ENCODE measurements at regions not wholly inside any gene's neighbourhood (a gene's known extent, or its start where the extent isn't known, plus 50 kb on each side); places are given as distances from the start of the nearest gene placed in this dataset.

- H3K4me1 ChIP-seq (ENCODE audit: control insufficient read depth in 1 of 2, insufficient read depth in 2 of 2, low read length in 2 of 2): no peaks in the 10 kb centered on the region
These were observed 316.2 kb downstream of the BRINP1 start for GRCh38 chr9:119053070-119053469.

GRCh38 chr9:119060629-119061385, 308.4 kb downstream of the BRINP1 start:
- Histone ChIP-seq H3K9me3 (ENCODE audit: control insufficient read depth in 1 of 2, low read length in 2 of 2) (no peaks in the 10 kb centered on the region), H3K27ac (ENCODE audit: low read length) (no peak overlapping the region)

More at GRCh38 chr9:119053070-119053469, 316.2 kb downstream of the BRINP1 start:
- no peak overlapping the region for H3K4me3 ChIP-seq (ENCODE audit: low read depth in 1 of 2, low read length in 2 of 2)
- H3K27ac ChIP-seq (ENCODE audit: low read length): no peak overlapping the region
- no peaks in the 10 kb centered on the region for H3K27me3 ChIP-seq (ENCODE audit: low read depth, low read length)
- H3K9me3 ChIP-seq (ENCODE audit: control insufficient read depth in 1 of 2, low read length in 2 of 2): no peaks in the 10 kb centered on the region
- H3K36me3 ChIP-seq (ENCODE audit: control insufficient read depth in 1 of 2, insufficient read depth in 2 of 2, low read length in 2 of 2): no peaks in the 10 kb centered on the region

GRCh38 chr9:119071636-119072035, 297.6 kb downstream of the BRINP1 start:
- H3K27ac ChIP-seq (ENCODE audit: low read length): no peak overlapping the region
- H3K36me3 ChIP-seq (ENCODE audit: control insufficient read depth in 1 of 2, insufficient read depth in 2 of 2, low read length in 2 of 2): no peaks in the 10 kb centered on the region
- no peaks in the 10 kb centered on the region for H3K4me1 ChIP-seq (ENCODE audit: control insufficient read depth in 1 of 2, insufficient read depth in 2 of 2, low read length in 2 of 2)
- H3K9me3 ChIP-seq (ENCODE audit: control insufficient read depth in 1 of 2, low read length in 2 of 2): no peaks in the 10 kb centered on the region
- no peak overlapping the region for H3K4me3 ChIP-seq (ENCODE audit: low read depth in 1 of 2, low read length in 2 of 2)
- no peaks in the 10 kb centered on the region for H3K27me3 ChIP-seq (ENCODE audit: low read depth, low read length)

More at GRCh38 chr9:119060629-119061385, 308.4 kb downstream of the BRINP1 start:
- Histone ChIP-seq H3K4me1 (ENCODE audit: control insufficient read depth in 1 of 2, insufficient read depth in 2 of 2, low read length in 2 of 2) (no peaks in the 10 kb centered on the region), H3K27me3 (ENCODE audit: low read depth, low read length) (no peaks in the 10 kb centered on the region), H3K36me3 (ENCODE audit: control insufficient read depth in 1 of 2, insufficient read depth in 2 of 2, low read length in 2 of 2) (no peaks in the 10 kb centered on the region), H3K4me3 (ENCODE audit: low read depth in 1 of 2, low read length in 2 of 2) (no peak overlapping the region)

- Histone ChIP-seq H3K27me3 (ENCODE audit: low read depth, low read length) (no peaks in the 10 kb centered on the region), H3K4me3 (ENCODE audit: low read depth in 1 of 2, low read length in 2 of 2) (no peak overlapping the region), H3K4me1 (ENCODE audit: control insufficient read depth in 1 of 2, insufficient read depth in 2 of 2, low read length in 2 of 2) (no peaks in the 10 kb centered on the region), H3K36me3 (ENCODE audit: control insufficient read depth in 1 of 2, insufficient read depth in 2 of 2, low read length in 2 of 2) (no peaks in the 10 kb centered on the region), H3K9me3 (ENCODE audit: control insufficient read depth in 1 of 2, low read length in 2 of 2) (no peaks in the 10 kb centered on the region), H3K27ac (ENCODE audit: low read length) (no peak overlapping the region)
These were observed 295.2 kb downstream of the BRINP1 start for GRCh38 chr9:119074017-119074416.

- H3K4me1 ChIP-seq (ENCODE audit: control insufficient read depth in 1 of 2, insufficient read depth in 2 of 2, low read length in 2 of 2): no peaks in the 10 kb centered on the region
- H3K9me3 ChIP-seq (ENCODE audit: control insufficient read depth in 1 of 2, low read length in 2 of 2): no peaks in the 10 kb centered on the region
- no peaks in the 10 kb centered on the region for H3K27me3 ChIP-seq (ENCODE audit: low read depth, low read length)
- H3K36me3 ChIP-seq (ENCODE audit: control insufficient read depth in 1 of 2, insufficient read depth in 2 of 2, low read length in 2 of 2): no peaks in the 10 kb centered on the region
- H3K4me3 ChIP-seq (ENCODE audit: low read depth in 1 of 2, low read length in 2 of 2): no peak overlapping the region
- H3K27ac ChIP-seq (ENCODE audit: low read length): no peak overlapping the region
These were observed 291.2 kb downstream of the BRINP1 start for GRCh38 chr9:119078015-119078414.

- no peak overlapping the region for H3K4me3 ChIP-seq (ENCODE audit: low read depth in 1 of 2, low read length in 2 of 2)
These were observed 285.6 kb downstream of the BRINP1 start for GRCh38 chr9:119083673-119084072.

GRCh38 chr9:119086590-119086989, 282.6 kb downstream of the BRINP1 start:
- H3K4me3 ChIP-seq (ENCODE audit: low read depth in 1 of 2, low read length in 2 of 2): no peak overlapping the region
- no peak overlapping the region for H3K27ac ChIP-seq (ENCODE audit: low read length)
- no peaks in the 10 kb centered on the region for H3K36me3 ChIP-seq (ENCODE audit: control insufficient read depth in 1 of 2, insufficient read depth in 2 of 2, low read length in 2 of 2)
- H3K4me1 ChIP-seq (ENCODE audit: control insufficient read depth in 1 of 2, insufficient read depth in 2 of 2, low read length in 2 of 2): no peaks in the 10 kb centered on the region
- no peaks in the 10 kb centered on the region for H3K9me3 ChIP-seq (ENCODE audit: control insufficient read depth in 1 of 2, low read length in 2 of 2)
- no peaks in the 10 kb centered on the region for H3K27me3 ChIP-seq (ENCODE audit: low read depth, low read length)

More at GRCh38 chr9:119083673-119084072, 285.6 kb downstream of the BRINP1 start:
- no peaks in the 10 kb centered on the region for H3K9me3 ChIP-seq (ENCODE audit: control insufficient read depth in 1 of 2, low read length in 2 of 2)
- H3K27me3 ChIP-seq (ENCODE audit: low read depth, low read length): no peaks in the 10 kb centered on the region
- H3K4me1 ChIP-seq (ENCODE audit: control insufficient read depth in 1 of 2, insufficient read depth in 2 of 2, low read length in 2 of 2): no peaks in the 10 kb centered on the region
- H3K27ac ChIP-seq (ENCODE audit: low read length): no peak overlapping the region
- H3K36me3 ChIP-seq (ENCODE audit: control insufficient read depth in 1 of 2, insufficient read depth in 2 of 2, low read length in 2 of 2): no peaks in the 10 kb centered on the region

- H3K4me1 ChIP-seq (ENCODE audit: control insufficient read depth in 1 of 2, insufficient read depth in 2 of 2, low read length in 2 of 2): no peaks in the 10 kb centered on the region
- no peaks in the 10 kb centered on the region for H3K9me3 ChIP-seq (ENCODE audit: control insufficient read depth in 1 of 2, low read length in 2 of 2)
- H3K27ac ChIP-seq (ENCODE audit: low read length): no peak overlapping the region
- H3K27me3 ChIP-seq (ENCODE audit: low read depth, low read length): no peaks in the 10 kb centered on the region
- H3K4me3 ChIP-seq (ENCODE audit: low read depth in 1 of 2, low read length in 2 of 2): no peak overlapping the region
- H3K36me3 ChIP-seq (ENCODE audit: control insufficient read depth in 1 of 2, insufficient read depth in 2 of 2, low read length in 2 of 2): no peaks in the 10 kb centered on the region
These were observed 281.2 kb downstream of the BRINP1 start for GRCh38 chr9:119088002-119088547.

- Histone ChIP-seq H3K27me3 (ENCODE audit: low read depth, low read length) (no peaks in the 10 kb centered on the region), H3K36me3 (ENCODE audit: control insufficient read depth in 1 of 2, insufficient read depth in 2 of 2, low read length in 2 of 2) (no peaks in the 10 kb centered on the region), H3K27ac (ENCODE audit: low read length) (no peak overlapping the region), H3K9me3 (ENCODE audit: control insufficient read depth in 1 of 2, low read length in 2 of 2) (no peaks in the 10 kb centered on the region), H3K4me3 (ENCODE audit: low read depth in 1 of 2, low read length in 2 of 2) (no peak overlapping the region), H3K4me1 (ENCODE audit: control insufficient read depth in 1 of 2, insufficient read depth in 2 of 2, low read length in 2 of 2) (no peaks in the 10 kb centered on the region)
These were observed 278.2 kb downstream of the BRINP1 start for GRCh38 chr9:119091074-119091473.

GRCh38 chr9:119092125-119092524, 277.1 kb downstream of the BRINP1 start:
- no peak overlapping the region for H3K27ac ChIP-seq (ENCODE audit: low read length)
- no peaks in the 10 kb centered on the region for H3K27me3 ChIP-seq (ENCODE audit: low read depth, low read length)
- H3K9me3 ChIP-seq (ENCODE audit: control insufficient read depth in 1 of 2, low read length in 2 of 2): no peaks in the 10 kb centered on the region
- no peaks in the 10 kb centered on the region for H3K4me1 ChIP-seq (ENCODE audit: control insufficient read depth in 1 of 2, insufficient read depth in 2 of 2, low read length in 2 of 2)
- H3K36me3 ChIP-seq (ENCODE audit: control insufficient read depth in 1 of 2, insufficient read depth in 2 of 2, low read length in 2 of 2): no peaks in the 10 kb centered on the region
- H3K4me3 ChIP-seq (ENCODE audit: low read depth in 1 of 2, low read length in 2 of 2): no peak overlapping the region

GRCh38 chr9:119094086-119094485, 275.1 kb downstream of the BRINP1 start:
- H3K27me3 ChIP-seq (ENCODE audit: low read depth, low read length): no peaks in the 10 kb centered on the region
- no peak overlapping the region for H3K4me3 ChIP-seq (ENCODE audit: low read depth in 1 of 2, low read length in 2 of 2)
- H3K9me3 ChIP-seq (ENCODE audit: control insufficient read depth in 1 of 2, low read length in 2 of 2): no peaks in the 10 kb centered on the region
- H3K36me3 ChIP-seq (ENCODE audit: control insufficient read depth in 1 of 2, insufficient read depth in 2 of 2, low read length in 2 of 2): no peaks in the 10 kb centered on the region
- no peaks in the 10 kb centered on the region for H3K4me1 ChIP-seq (ENCODE audit: control insufficient read depth in 1 of 2, insufficient read depth in 2 of 2, low read length in 2 of 2)
- H3K27ac ChIP-seq (ENCODE audit: low read length): no peak overlapping the region

- Histone ChIP-seq H3K36me3 (ENCODE audit: control insufficient read depth in 1 of 2, insufficient read depth in 2 of 2, low read length in 2 of 2) (no peaks in the 10 kb centered on the region), H3K4me3 (ENCODE audit: low read depth in 1 of 2, low read length in 2 of 2) (no peak overlapping the region), H3K4me1 (ENCODE audit: control insufficient read depth in 1 of 2, insufficient read depth in 2 of 2, low read length in 2 of 2) (no peaks in the 10 kb centered on the region), H3K27me3 (ENCODE audit: low read depth, low read length) (no peaks in the 10 kb centered on the region), H3K9me3 (ENCODE audit: control insufficient read depth in 1 of 2, low read length in 2 of 2) (no peaks in the 10 kb centered on the region), H3K27ac (ENCODE audit: low read length) (no peak overlapping the region)
These were observed 274.2 kb downstream of the BRINP1 start for GRCh38 chr9:119095072-119095471.

Data from muscle layer of duodenum (tissue), 2 donors.